ENCODE measurements at regions not wholly inside any gene's neighbourhood (a gene's known extent, or its start where the extent isn't known, plus 50 kb on each side); places are given as distances from the start of the nearest gene placed in this dataset.

DNA sequence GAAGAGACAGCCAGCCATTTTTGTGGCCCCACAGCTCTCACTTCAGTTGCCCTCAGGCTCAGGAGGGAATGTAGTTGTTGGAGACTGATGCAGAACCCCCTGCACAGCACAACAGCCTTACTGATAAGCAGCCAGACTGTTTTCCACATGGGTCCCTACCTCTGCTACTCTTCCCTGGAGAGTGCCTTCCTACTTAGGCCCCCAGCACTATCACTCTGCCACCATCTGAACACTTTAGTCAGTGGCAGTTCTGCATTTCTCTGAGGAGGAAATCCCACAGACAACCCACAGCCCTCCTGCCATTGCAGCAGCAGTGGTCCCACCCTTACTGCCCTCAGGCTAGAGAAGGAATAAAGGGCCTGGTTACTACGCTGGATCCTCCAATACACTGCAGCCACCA lies 61.8 kb upstream of the PTPRD start:
- no peak overlapping the region for H3K4me3 ChIP-seq (ENCODE audit: control insufficient read depth in 1 of 7, extremely low read depth in 1 of 7, insufficient read depth in 4 of 7, low read depth in 2 of 7, low read length in 6 of 7)
- 43% methylated on average over 1 of the region's 1 CpG for WGBS (ENCODE audit: insufficient coverage)
- CTCF ChIA-PET: no interaction called here
- H3K27me3 ChIP-seq (replicated peaks in 2 of 5; ENCODE audit: control insufficient read depth in 4 of 5, insufficient read depth in 5 of 5, low read length in 4 of 5): no peaks in the 10 kb centered on the region
- POLR2A ChIA-PET: interaction anchor here (0.6 kb wide), 1 partner anchor 20 kb away, joined by 4 read pairs; no protein-coding TSS in a partner anchor
- no peaks in the 10 kb centered on the region for H3K4me1 ChIP-seq (ENCODE audit: control extremely low read depth in 1 of 4, control insufficient read depth in 4 of 4, insufficient read depth in 4 of 4, low read length in 3 of 4)
- no peak overlapping the region for H3K27ac ChIP-seq (ENCODE audit: insufficient read depth in 1 of 2, low read depth in 1 of 2, low read length in 2 of 2, poor library complexity in 1 of 2, severe bottlenecking in 2 of 2)
- H3K36me3 ChIP-seq (ENCODE audit: control insufficient read depth in 4 of 4, insufficient read depth in 4 of 4, low read length in 3 of 4): no peaks in the 10 kb centered on the region
- H3K9me3 ChIP-seq (ENCODE audit: control extremely low read depth in 1 of 5, control insufficient read depth in 4 of 5, insufficient read depth in 2 of 5, low read depth in 1 of 5, low read length in 4 of 5): peaks cover 0 to 2% (median 0%) of the 10 kb centered on the region in 5 experiments
- no peak for DNase-seq

DNA sequence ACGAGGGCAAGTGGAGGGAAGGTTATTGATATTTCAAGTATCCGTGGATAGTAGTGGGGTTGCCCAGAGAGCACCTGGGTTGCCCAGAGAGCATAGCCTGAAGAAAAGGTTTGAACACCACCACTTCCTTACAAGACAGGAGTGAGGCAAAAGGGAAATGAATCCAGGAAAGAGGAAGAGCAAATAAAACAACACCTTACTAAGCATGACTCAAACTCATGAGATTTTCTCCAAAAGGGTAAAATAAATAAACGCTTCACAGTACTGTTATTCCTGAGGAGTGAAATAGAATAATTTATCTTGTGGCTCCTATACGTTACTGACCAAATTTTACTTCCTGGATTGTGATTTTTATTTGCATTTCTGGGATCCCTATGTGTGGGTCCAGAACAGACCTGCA lies 65.2 kb upstream of the PTPRD start:
- Histone ChIP-seq H3K9me3 (ENCODE audit: control extremely low read depth in 1 of 5, control insufficient read depth in 4 of 5, insufficient read depth in 2 of 5, low read depth in 1 of 5, low read length in 4 of 5) (peaks cover 0 to 1% (median 0%) of the 10 kb centered on the region in 5 experiments), H3K4me1 (ENCODE audit: control extremely low read depth in 1 of 4, control insufficient read depth in 4 of 4, insufficient read depth in 4 of 4, low read length in 3 of 4) (no peaks in the 10 kb centered on the region), H3K36me3 (ENCODE audit: control insufficient read depth in 4 of 4, insufficient read depth in 4 of 4, low read length in 3 of 4) (no peaks in the 10 kb centered on the region), H3K4me3 (ENCODE audit: control insufficient read depth in 1 of 7, extremely low read depth in 1 of 7, insufficient read depth in 4 of 7, low read depth in 2 of 7, low read length in 6 of 7) (no peak overlapping the region), H3K27ac (ENCODE audit: insufficient read depth in 1 of 2, low read depth in 1 of 2, low read length in 2 of 2, poor library complexity in 1 of 2, severe bottlenecking in 2 of 2) (no peak overlapping the region), H3K27me3 (replicated peaks in 2 of 5; ENCODE audit: control insufficient read depth in 4 of 5, insufficient read depth in 5 of 5, low read length in 4 of 5) (no peaks in the 10 kb centered on the region)
- ChIA-PET CTCF (no interaction called here), POLR2A (no interaction called here)
- 79% methylated on average over 2 of the region's 4 CpGs for WGBS (ENCODE audit: insufficient coverage)
- DNase-seq: no peak

DNA sequence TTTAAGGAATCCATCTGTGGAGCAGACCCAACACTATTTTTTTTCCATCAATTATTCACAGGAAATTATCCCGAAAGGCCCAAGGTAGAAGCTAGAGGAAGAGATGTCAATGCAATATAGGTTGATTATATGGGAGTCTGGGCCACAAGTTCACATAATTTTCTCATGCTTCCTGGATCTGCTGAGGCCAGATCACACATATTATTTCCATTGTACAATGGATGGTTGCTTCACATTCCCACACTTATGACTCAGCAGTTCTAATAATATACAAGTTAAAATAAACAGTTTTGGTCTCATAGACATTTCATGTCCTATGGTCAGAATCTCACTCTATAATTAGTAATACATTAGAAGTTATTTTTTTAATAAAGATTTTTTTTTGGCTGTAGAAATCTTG lies 66.0 kb upstream of the PTPRD start:
- Histone ChIP-seq H3K27ac (ENCODE audit: insufficient read depth in 1 of 2, low read depth in 1 of 2, low read length in 2 of 2, poor library complexity in 1 of 2, severe bottlenecking in 2 of 2) (no peak overlapping the region), H3K36me3 (ENCODE audit: control insufficient read depth in 4 of 4, insufficient read depth in 4 of 4, low read length in 3 of 4) (no peaks in the 10 kb centered on the region), H3K4me1 (ENCODE audit: control extremely low read depth in 1 of 4, control insufficient read depth in 4 of 4, insufficient read depth in 4 of 4, low read length in 3 of 4) (no peaks in the 10 kb centered on the region), H3K4me3 (ENCODE audit: control insufficient read depth in 1 of 7, extremely low read depth in 1 of 7, insufficient read depth in 4 of 7, low read depth in 2 of 7, low read length in 6 of 7) (no peak overlapping the region), H3K27me3 (replicated peaks in 2 of 5; ENCODE audit: control insufficient read depth in 4 of 5, insufficient read depth in 5 of 5, low read length in 4 of 5) (no peaks in the 10 kb centered on the region), H3K9me3 (ENCODE audit: control extremely low read depth in 1 of 5, control insufficient read depth in 4 of 5, insufficient read depth in 2 of 5, low read depth in 1 of 5, low read length in 4 of 5) (peaks cover 0 to 1% (median 0%) of the 10 kb centered on the region in 5 experiments)
- no CpG with 5 or more reads among the region's 1 CpG for WGBS (ENCODE audit: insufficient coverage)
- POLR2A ChIA-PET: no interaction called here
- no peak for DNase-seq
- CTCF ChIA-PET: no interaction called here

DNA sequence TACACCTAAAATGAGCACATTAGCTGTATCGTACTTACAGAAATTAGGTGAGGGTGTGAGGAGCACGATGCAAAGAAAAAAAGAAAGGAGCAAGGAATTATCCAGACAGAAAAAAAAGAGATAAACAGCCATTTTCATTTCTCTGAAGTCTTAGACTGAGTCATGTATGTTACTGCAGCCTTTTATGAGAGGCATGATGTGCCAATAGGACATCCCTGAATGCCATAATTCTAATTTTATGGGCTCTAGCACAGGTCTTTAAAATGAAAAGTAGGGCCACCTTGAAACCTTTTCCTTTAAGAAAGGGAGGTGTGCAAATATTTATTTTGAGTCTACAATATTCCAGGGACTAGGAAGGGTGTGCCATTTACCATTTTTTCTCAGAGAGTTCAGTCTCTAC lies 74.1 kb upstream of the PTPRD start:
- no peaks in the 10 kb centered on the region for H3K27me3 ChIP-seq (replicated peaks in 2 of 5; ENCODE audit: control insufficient read depth in 4 of 5, insufficient read depth in 5 of 5, low read length in 4 of 5)
- H3K27ac ChIP-seq (ENCODE audit: insufficient read depth in 1 of 2, low read depth in 1 of 2, low read length in 2 of 2, poor library complexity in 1 of 2, severe bottlenecking in 2 of 2): no peak overlapping the region
- no peaks in the 10 kb centered on the region for H3K9me3 ChIP-seq (ENCODE audit: control extremely low read depth in 1 of 5, control insufficient read depth in 4 of 5, insufficient read depth in 2 of 5, low read depth in 1 of 5, low read length in 4 of 5)
- no peak for DNase-seq
- 100% methylated on average over 1 of the region's 2 CpGs for WGBS (ENCODE audit: insufficient coverage)
- ChIA-PET POLR2A (no interaction called here), CTCF (no interaction called here)
- H3K4me1 ChIP-seq (ENCODE audit: control extremely low read depth in 1 of 4, control insufficient read depth in 4 of 4, insufficient read depth in 4 of 4, low read length in 3 of 4): no peaks in the 10 kb centered on the region
- H3K4me3 ChIP-seq (ENCODE audit: control insufficient read depth in 1 of 7, extremely low read depth in 1 of 7, insufficient read depth in 4 of 7, low read depth in 2 of 7, low read length in 6 of 7): no peak overlapping the region
- H3K36me3 ChIP-seq (ENCODE audit: control insufficient read depth in 4 of 4, insufficient read depth in 4 of 4, low read length in 3 of 4): no peaks in the 10 kb centered on the region

DNA sequence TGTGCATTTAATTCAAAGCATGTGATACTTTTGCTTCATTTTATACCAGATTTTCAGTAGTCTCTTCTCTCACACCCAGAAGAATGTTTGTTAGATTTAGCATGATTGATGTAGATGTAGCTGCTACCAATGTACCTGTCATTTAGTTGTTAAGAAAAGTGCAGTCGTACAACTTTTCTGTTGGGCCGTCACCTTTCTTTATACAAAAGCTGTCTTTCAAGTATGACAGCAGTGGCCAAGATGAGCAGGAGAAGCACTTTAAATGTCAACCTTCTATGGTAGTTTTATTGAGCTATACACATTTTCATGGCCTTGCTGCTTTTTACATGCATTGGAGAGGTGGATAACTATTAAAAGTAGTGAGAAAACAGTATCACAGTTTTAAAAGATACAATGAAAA lies 77.7 kb upstream of the PTPRD start:
- Histone ChIP-seq H3K4me3 (ENCODE audit: control insufficient read depth in 1 of 7, extremely low read depth in 1 of 7, insufficient read depth in 4 of 7, low read depth in 2 of 7, low read length in 6 of 7) (no peak overlapping the region), H3K36me3 (ENCODE audit: control insufficient read depth in 4 of 4, insufficient read depth in 4 of 4, low read length in 3 of 4) (no peaks in the 10 kb centered on the region), H3K27ac (ENCODE audit: insufficient read depth in 1 of 2, low read depth in 1 of 2, low read length in 2 of 2, poor library complexity in 1 of 2, severe bottlenecking in 2 of 2) (no peak overlapping the region), H3K9me3 (ENCODE audit: control extremely low read depth in 1 of 5, control insufficient read depth in 4 of 5, insufficient read depth in 2 of 5, low read depth in 1 of 5, low read length in 4 of 5) (no peaks in the 10 kb centered on the region), H3K27me3 (replicated peaks in 2 of 5; ENCODE audit: control insufficient read depth in 4 of 5, insufficient read depth in 5 of 5, low read length in 4 of 5) (no peaks in the 10 kb centered on the region), H3K4me1 (ENCODE audit: control extremely low read depth in 1 of 4, control insufficient read depth in 4 of 4, insufficient read depth in 4 of 4, low read length in 3 of 4) (no peaks in the 10 kb centered on the region)
- 88% methylated on average over 2 of the region's 2 CpGs for WGBS (ENCODE audit: insufficient coverage)
- CTCF ChIA-PET: no interaction called here
- POLR2A ChIA-PET: no interaction called here
- DNase-seq: no peak

DNA sequence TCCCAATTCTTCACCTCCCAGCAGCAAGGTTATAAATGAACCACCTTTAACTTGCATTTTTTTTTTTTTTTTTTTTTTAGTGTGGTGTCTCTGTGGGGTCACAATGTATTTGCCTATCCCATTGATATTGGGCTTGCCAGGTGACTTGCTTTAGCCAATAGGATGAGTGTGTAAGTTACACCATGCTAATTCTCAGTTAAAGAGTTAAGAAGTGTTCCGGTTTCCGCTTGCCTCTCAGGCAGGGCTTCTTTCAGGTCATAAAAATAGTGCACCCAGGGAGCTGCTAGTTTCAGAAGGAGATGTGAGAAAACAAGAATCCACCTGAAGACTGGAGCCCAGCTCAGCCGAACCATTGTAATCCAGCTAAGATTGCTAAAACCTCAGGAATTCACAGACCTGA lies 84.2 kb upstream of the PTPRD start:
- WGBS (ENCODE audit: insufficient coverage): no CpG with 5 or more reads among the region's 3 CpGs
- H3K27me3 ChIP-seq (replicated peaks in 2 of 5; ENCODE audit: control insufficient read depth in 4 of 5, insufficient read depth in 5 of 5, low read length in 4 of 5): no peaks in the 10 kb centered on the region
- CTCF ChIA-PET: no interaction called here
- no peak for DNase-seq
- H3K27ac ChIP-seq (ENCODE audit: insufficient read depth in 1 of 2, low read depth in 1 of 2, low read length in 2 of 2, poor library complexity in 1 of 2, severe bottlenecking in 2 of 2): no peak overlapping the region
- H3K4me3 ChIP-seq (ENCODE audit: control insufficient read depth in 1 of 7, extremely low read depth in 1 of 7, insufficient read depth in 4 of 7, low read depth in 2 of 7, low read length in 6 of 7): no peak overlapping the region
- no peaks in the 10 kb centered on the region for H3K4me1 ChIP-seq (ENCODE audit: control extremely low read depth in 1 of 4, control insufficient read depth in 4 of 4, insufficient read depth in 4 of 4, low read length in 3 of 4)
- H3K9me3 ChIP-seq (ENCODE audit: control extremely low read depth in 1 of 5, control insufficient read depth in 4 of 5, insufficient read depth in 2 of 5, low read depth in 1 of 5, low read length in 4 of 5): no peaks in the 10 kb centered on the region
- POLR2A ChIA-PET: no interaction called here
- H3K36me3 ChIP-seq (ENCODE audit: control insufficient read depth in 4 of 4, insufficient read depth in 4 of 4, low read length in 3 of 4): no peaks in the 10 kb centered on the region

DNA sequence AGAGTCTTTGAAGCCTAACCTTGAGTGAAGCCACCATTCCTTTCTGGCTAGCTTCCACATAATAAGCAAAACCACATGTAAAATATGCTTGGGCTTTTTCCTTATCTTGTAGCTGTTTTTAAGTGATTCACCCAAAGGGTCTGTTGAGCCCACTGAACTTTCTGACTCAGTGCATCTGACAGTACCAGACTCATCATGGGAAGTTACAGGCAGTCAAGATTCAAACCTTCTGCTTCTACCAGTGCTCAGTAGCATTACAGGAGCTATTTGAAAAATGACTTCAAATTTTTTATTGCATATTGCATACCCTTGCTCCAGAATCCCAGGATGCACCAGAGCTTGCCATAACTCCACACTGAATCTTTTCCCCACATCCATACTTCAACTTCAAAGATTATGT lies 87.5 kb upstream of the PTPRD start:
- no peak overlapping the region for H3K4me3 ChIP-seq (ENCODE audit: control insufficient read depth in 1 of 7, extremely low read depth in 1 of 7, insufficient read depth in 4 of 7, low read depth in 2 of 7, low read length in 6 of 7)
- no peaks in the 10 kb centered on the region for H3K4me1 ChIP-seq (ENCODE audit: control extremely low read depth in 1 of 4, control insufficient read depth in 4 of 4, insufficient read depth in 4 of 4, low read length in 3 of 4)
- no peak overlapping the region for H3K27ac ChIP-seq (ENCODE audit: insufficient read depth in 1 of 2, low read depth in 1 of 2, low read length in 2 of 2, poor library complexity in 1 of 2, severe bottlenecking in 2 of 2)
- ChIA-PET POLR2A (no interaction called here), CTCF (no interaction called here)
- no peaks in the 10 kb centered on the region for H3K27me3 ChIP-seq (replicated peaks in 2 of 5; ENCODE audit: control insufficient read depth in 4 of 5, insufficient read depth in 5 of 5, low read length in 4 of 5)
- no peaks in the 10 kb centered on the region for H3K9me3 ChIP-seq (ENCODE audit: control extremely low read depth in 1 of 5, control insufficient read depth in 4 of 5, insufficient read depth in 2 of 5, low read depth in 1 of 5, low read length in 4 of 5)
- H3K36me3 ChIP-seq (ENCODE audit: control insufficient read depth in 4 of 4, insufficient read depth in 4 of 4, low read length in 3 of 4): no peaks in the 10 kb centered on the region
- DNase-seq: no peak

DNA sequence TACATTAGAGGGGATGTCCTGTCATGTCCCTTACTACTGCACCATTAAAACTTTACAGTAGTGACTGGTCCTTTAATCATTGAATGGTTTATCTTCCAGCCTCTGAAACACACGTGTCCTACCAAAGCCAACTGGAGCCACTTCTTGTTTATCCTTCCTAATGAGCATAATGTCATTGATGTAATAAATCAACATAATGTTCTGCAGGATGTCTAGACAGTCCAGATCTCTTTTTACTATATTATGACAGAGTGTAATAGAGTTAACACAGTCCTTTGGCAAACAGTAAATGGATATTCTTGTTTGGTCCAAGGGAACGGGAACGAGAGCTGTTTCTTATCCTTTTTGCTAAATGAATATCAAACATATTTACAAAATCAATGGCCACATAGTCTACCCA lies 88.1 kb upstream of the PTPRD start:
- no CpG with 5 or more reads among the region's 3 CpGs for whole genome bisulfite sequencing (ENCODE audit: insufficient coverage)
- Histone ChIP-seq H3K36me3 (ENCODE audit: control insufficient read depth in 4 of 4, insufficient read depth in 4 of 4, low read length in 3 of 4) (no peaks in the 10 kb centered on the region), H3K9me3 (ENCODE audit: control extremely low read depth in 1 of 5, control insufficient read depth in 4 of 5, insufficient read depth in 2 of 5, low read depth in 1 of 5, low read length in 4 of 5) (no peaks in the 10 kb centered on the region), H3K4me3 (ENCODE audit: control insufficient read depth in 1 of 7, extremely low read depth in 1 of 7, insufficient read depth in 4 of 7, low read depth in 2 of 7, low read length in 6 of 7) (no peak overlapping the region), H3K27ac (ENCODE audit: insufficient read depth in 1 of 2, low read depth in 1 of 2, low read length in 2 of 2, poor library complexity in 1 of 2, severe bottlenecking in 2 of 2) (no peak overlapping the region), H3K4me1 (ENCODE audit: control extremely low read depth in 1 of 4, control insufficient read depth in 4 of 4, insufficient read depth in 4 of 4, low read length in 3 of 4) (no peaks in the 10 kb centered on the region), H3K27me3 (replicated peaks in 2 of 5; ENCODE audit: control insufficient read depth in 4 of 5, insufficient read depth in 5 of 5, low read length in 4 of 5) (no peaks in the 10 kb centered on the region)
- ChIA-PET CTCF (no interaction called here), POLR2A (no interaction called here)
- DNase-seq: no peak
